ENCODE measurements at regions not wholly inside any gene's neighbourhood (a gene's known extent, or its start where the extent isn't known, plus 50 kb on each side); places are given as distances from the start of the nearest gene placed in this dataset.

- intact Hi-C loops (cut with DNase I) = no loop called here
- H3K27ac ChIP-seq (ENCODE audit: low read depth in 2 of 2, low read length in 2 of 2) = no peak overlapping the region
- FAIRE-seq (no peak), DNase-seq (no peak)
- H3K36me3 ChIP-seq (ENCODE audit: control insufficient read depth in 2 of 3, insufficient read depth in 3 of 3, low read length in 3 of 3) = no peaks in the 10 kb centered on the region
- H3K9ac ChIP-seq (ENCODE audit: low read length in 3 of 3) = no peak overlapping the region
- no peak for TF ChIP-seq CTCF (IDR thresholded peaks at IDR 0.05; ENCODE audit: borderline replicate concordance, extremely low read depth, insufficient read depth)
- no peaks in the 10 kb centered on the region for H3K27me3 ChIP-seq (ENCODE audit: control insufficient read depth, insufficient read depth, low read length)
- no peaks in the 10 kb centered on the region for H3K9me3 ChIP-seq (ENCODE audit: control insufficient read depth in 2 of 3, insufficient read depth in 1 of 3, low read length in 3 of 3)
- no peak overlapping the region for H3K4me3 ChIP-seq (ENCODE audit: low read length in 3 of 3)
- H3K4me1 ChIP-seq (ENCODE audit: control insufficient read depth in 2 of 3, insufficient read depth in 2 of 3, low read depth in 1 of 3, low read length in 3 of 3) = no peaks in the 10 kb centered on the region
Measured at GRCh38 chr4:37101182-37101581, 143.4 kb upstream of the NWD2 start.

- intact Hi-C loops (cut with DNase I) = no loop called here
- H3K9me3 ChIP-seq (ENCODE audit: control insufficient read depth in 2 of 3, insufficient read depth in 1 of 3, low read length in 3 of 3) = no peaks in the 10 kb centered on the region
- no peak for FAIRE-seq
Measured at GRCh38 chr4:37101686-37102085, 142.9 kb upstream of the NWD2 start.

GRCh38 chr4:37109756-37110155, 134.8 kb upstream of the NWD2 start:
- TF ChIP-seq CTCF (IDR thresholded peaks at IDR 0.05; ENCODE audit: borderline replicate concordance, extremely low read depth, insufficient read depth) = no peak
- DNase-seq = peak in 1 of 5 donors; percentile 1
- H3K4me1 ChIP-seq (ENCODE audit: control insufficient read depth in 2 of 3, insufficient read depth in 2 of 3, low read depth in 1 of 3, low read length in 3 of 3) = no peaks in the 10 kb centered on the region
- H3K27ac ChIP-seq (ENCODE audit: low read depth in 2 of 2, low read length in 2 of 2) = no peak overlapping the region
- intact Hi-C loops (cut with DNase I) = no loop called here
- H3K27me3 ChIP-seq (ENCODE audit: control insufficient read depth, insufficient read depth, low read length) = no peaks in the 10 kb centered on the region
- no peaks in the 10 kb centered on the region for H3K9me3 ChIP-seq (ENCODE audit: control insufficient read depth in 2 of 3, insufficient read depth in 1 of 3, low read length in 3 of 3)
- H3K9ac ChIP-seq (ENCODE audit: low read length in 3 of 3) = no peak overlapping the region
- H3K4me3 ChIP-seq (ENCODE audit: low read length in 3 of 3) = no peak overlapping the region
- FAIRE-seq = no peak
- H3K36me3 ChIP-seq (ENCODE audit: control insufficient read depth in 2 of 3, insufficient read depth in 3 of 3, low read length in 3 of 3) = no peaks in the 10 kb centered on the region

More at GRCh38 chr4:37101686-37102085, 142.9 kb upstream of the NWD2 start:
- DNase-seq = no peak
- H3K4me3 ChIP-seq (ENCODE audit: low read length in 3 of 3) = no peak overlapping the region
- H3K27ac ChIP-seq (ENCODE audit: low read depth in 2 of 2, low read length in 2 of 2) = no peak overlapping the region
- no peak for TF ChIP-seq CTCF (IDR thresholded peaks at IDR 0.05; ENCODE audit: borderline replicate concordance, extremely low read depth, insufficient read depth)
- no peaks in the 10 kb centered on the region for H3K36me3 ChIP-seq (ENCODE audit: control insufficient read depth in 2 of 3, insufficient read depth in 3 of 3, low read length in 3 of 3)
- H3K27me3 ChIP-seq (ENCODE audit: control insufficient read depth, insufficient read depth, low read length) = no peaks in the 10 kb centered on the region
- H3K4me1 ChIP-seq (ENCODE audit: control insufficient read depth in 2 of 3, insufficient read depth in 2 of 3, low read depth in 1 of 3, low read length in 3 of 3) = no peaks in the 10 kb centered on the region
- no peak overlapping the region for H3K9ac ChIP-seq (ENCODE audit: low read length in 3 of 3)

- no peak for FAIRE-seq
- intact Hi-C loops (cut with DNase I) = no loop called here
Measured at GRCh38 chr4:37124800-37125199, 119.7 kb upstream of the NWD2 start.

More at GRCh38 chr4:37124800-37125199, 119.7 kb upstream of the NWD2 start:
- Histone ChIP-seq H3K4me3 (ENCODE audit: low read length in 3 of 3) (no peak overlapping the region), H3K4me1 (ENCODE audit: control insufficient read depth in 2 of 3, insufficient read depth in 2 of 3, low read depth in 1 of 3, low read length in 3 of 3) (no peaks in the 10 kb centered on the region), H3K9me3 (ENCODE audit: control insufficient read depth in 2 of 3, insufficient read depth in 1 of 3, low read length in 3 of 3) (peaks cover 0 to 2% (median 0%) of the 10 kb centered on the region in 3 donors), H3K27me3 (ENCODE audit: control insufficient read depth, insufficient read depth, low read length) (no peaks in the 10 kb centered on the region), H3K36me3 (ENCODE audit: control insufficient read depth in 2 of 3, insufficient read depth in 3 of 3, low read length in 3 of 3) (no peaks in the 10 kb centered on the region), H3K27ac (ENCODE audit: low read depth in 2 of 2, low read length in 2 of 2) (no peak overlapping the region), H3K9ac (ENCODE audit: low read length in 3 of 3) (no peak overlapping the region)
- no peak for DNase-seq
- no peak for TF ChIP-seq CTCF (IDR thresholded peaks at IDR 0.05; ENCODE audit: borderline replicate concordance, extremely low read depth, insufficient read depth)
